Naive thymus-derived CD8-positive, alpha-beta T cell (primary cell): ENCODE measurements at regions not wholly inside any gene's neighbourhood (a gene's known extent, or its start where the extent isn't known, plus 50 kb on each side); places are given as distances from the start of the nearest gene placed in this dataset.
"Not testable (repeated sequence)": the region's sequence is repeated elsewhere in the genome, so short reads cannot be mapped to it uniquely, and the experiment has no call there.

Source experiments
- ATAC-seq, 2 donors: fragments of 150-1000 bp; cut with Tn5 transposase in 1 of 2; sonication (Bioruptor Pico), chemical (Tn5 transposase) in 1 of 2; 1 replicate in 1 of 2; 2 replicates in 1 of 2; pipeline ENCODE4 v1.10.0; 2021; ENCODE audit warnings: mild to moderate bottlenecking in 2 of 2, moderate library complexity in 2 of 2
- POLR2A ChIA-PET: fragments of 350-600 bp; sonication (Branson Sonifier 250); formaldehyde crosslinking; loops from one replicate; lab custom pipeline; 2021; ENCODE audit warnings: antibody characterized with exemption; lab: Charles Lee
- DNase-seq, 10 donors: peaks; one replicate each; pipeline versions ENCODE4 v3.0.0 to v3.0.0-alpha.2; 2020 to 2022
- H3K27ac Mint-ChIP-seq, 10 donors: one replicate each; pipeline ENCODE4 v1.8.0; 2020 to 2022; ENCODE audit warnings: mild to moderate bottlenecking in 10 of 10, mixed read lengths in 10 of 10, moderate library complexity in 4 of 10, inconsistent platforms in 1 of 10
- H3K27me3 Mint-ChIP-seq, 5 donors: one replicate each; pipeline ENCODE4 v1.8.0; 2021 to 2022; ENCODE audit warnings: mixed read lengths in 5 of 5
- H3K36me3 Mint-ChIP-seq, 3 donors: one replicate each; pipeline ENCODE4 v1.8.0; 2020 to 2022; ENCODE audit warnings: mixed read lengths in 3 of 3, mild to moderate bottlenecking in 2 of 3, inconsistent platforms in 1 of 3
- H3K4me1 Mint-ChIP-seq, 4 donors: one replicate each; pipeline ENCODE4 v1.8.0; 2021 to 2022; ENCODE audit warnings: mixed read lengths in 4 of 4
- H3K4me3 Mint-ChIP-seq, 10 donors: one replicate each; pipeline ENCODE4 v1.8.0; 2020 to 2022; ENCODE audit warnings: mild to moderate bottlenecking in 10 of 10, mixed read lengths in 10 of 10, moderate library complexity in 6 of 10, inconsistent platforms in 1 of 10
- H3K9me3 Mint-ChIP-seq, 9 donors: one replicate each; pipeline ENCODE4 v1.8.0; 2020 to 2022; ENCODE audit warnings: mixed read lengths in 9 of 9, mild to moderate bottlenecking in 3 of 9, inconsistent platforms in 1 of 9, moderate library complexity in 1 of 9

- Mint-ChIP-seq H3K4me3 (no peak overlapping the region), H3K9me3 (peaks cover 0 to 7% (median 4%) of the 10 kb centered on the region in 9 donors), H3K27ac (no peak overlapping the region), H3K27me3 (peaks cover under 1 to 10% (median 3%) of the 10 kb centered on the region in 5 donors), H3K4me1 (no peaks in the 10 kb centered on the region), H3K36me3 (peaks cover 0 to 5% (median under 1%) of the 10 kb centered on the region in 3 donors)
- ATAC-seq = no peak
- POLR2A ChIA-PET = no interaction called here
- DNase-seq = no peak
These were observed 161.1 kb downstream of the CCDC71L start for GRCh38 chr7:106499897-106500296.

- Mint-ChIP-seq H3K9me3 (peaks cover 0 to 12% (median 6%) of the 10 kb centered on the region in 9 donors), H3K27me3 (peaks cover 1 to 20% (median 9%) of the 10 kb centered on the region in 5 donors)
- H3K4me3 Mint-ChIP-seq, ATAC-seq, H3K36me3 Mint-ChIP-seq, DNase-seq, POLR2A ChIA-PET, H3K27ac Mint-ChIP-seq, H3K4me1 Mint-ChIP-seq: not testable (repeated sequence)
These were observed 163.0 kb downstream of the CCDC71L start for GRCh38 chr7:106498005-106498404.

- Mint-ChIP-seq H3K27ac (no peak overlapping the region), H3K4me3 (no peak overlapping the region), H3K9me3 (peaks cover 2 to 20% (median 8%) of the 10 kb centered on the region in 9 donors), H3K36me3 (peaks cover 0 to 15% (median 1%) of the 10 kb centered on the region in 3 donors), H3K27me3 (peaks cover 6 to 48% (median 16%) of the 10 kb centered on the region in 5 donors), H3K4me1 (no peaks in the 10 kb centered on the region)
- ATAC-seq (no peak), DNase-seq (no peak)
- POLR2A ChIA-PET = no interaction called here
These were observed 167.8 kb downstream of the CCDC71L start for GRCh38 chr7:106493041-106493731.

- POLR2A ChIA-PET = no interaction called here
- no peaks in the 10 kb centered on the region for H3K4me1 Mint-ChIP-seq
- H3K36me3 Mint-ChIP-seq = peaks cover 0 to 10% (median 0%) of the 10 kb centered on the region in 3 donors
- H3K27me3 Mint-ChIP-seq = peaks cover 5 to 30% (median 11%) of the 10 kb centered on the region in 5 donors
- ATAC-seq = no peak
- H3K4me3 Mint-ChIP-seq = no peak overlapping the region
- H3K27ac Mint-ChIP-seq = no peak overlapping the region
- H3K9me3 Mint-ChIP-seq = peaks cover 0 to 9% (median 2%) of the 10 kb centered on the region in 9 donors
- no peak for DNase-seq
These were observed 172.5 kb downstream of the CCDC71L start for GRCh38 chr7:106488465-106488864.

- POLR2A ChIA-PET = no interaction called here
- Mint-ChIP-seq H3K27ac (no peak overlapping the region), H3K27me3 (peaks cover 6 to 35% (median 13%) of the 10 kb centered on the region in 5 donors), H3K9me3 (peaks cover 0 to 9% (median 2%) of the 10 kb centered on the region in 9 donors), H3K4me3 (no peak overlapping the region), H3K4me1 (no peaks in the 10 kb centered on the region), H3K36me3 (peaks cover 0 to 10% (median 0%) of the 10 kb centered on the region in 3 donors)
- DNase-seq (no peak), ATAC-seq (no peak)
These were observed 173.1 kb downstream of the CCDC71L start for GRCh38 chr7:106487892-106488291.

- Mint-ChIP-seq H3K36me3 (peaks cover 0 to 10% (median 0%) of the 10 kb centered on the region in 3 donors), H3K9me3 (peaks cover 0 to 9% (median 0%) of the 10 kb centered on the region in 9 donors), H3K4me3 (no peak overlapping the region), H3K27me3 (peaks cover 7 to 42% (median 16%) of the 10 kb centered on the region in 5 donors), H3K4me1 (no peaks in the 10 kb centered on the region), H3K27ac (no peak overlapping the region)
- ATAC-seq = no peak
- no peak for DNase-seq
- POLR2A ChIA-PET = no interaction called here
These were observed 174.6 kb downstream of the CCDC71L start for GRCh38 chr7:106486331-106486730.

GRCh38 chr7:106485919-106486318 lies 175.0 kb downstream of the CCDC71L start:
- Mint-ChIP-seq H3K27ac (no peak overlapping the region), H3K9me3 (peaks cover 0 to 9% (median 0%) of the 10 kb centered on the region in 9 donors), H3K4me1 (no peaks in the 10 kb centered on the region), H3K4me3 (no peak overlapping the region), H3K36me3 (peaks cover 0 to 10% (median 0%) of the 10 kb centered on the region in 3 donors), H3K27me3 (peaks cover 7 to 42% (median 16%) of the 10 kb centered on the region in 5 donors)
- no peak for ATAC-seq
- no peak for DNase-seq
- POLR2A ChIA-PET = no interaction called here

- POLR2A ChIA-PET = no interaction called here
- peaks cover 5 to 40% (median 16%) of the 10 kb centered on the region in 5 donors for H3K27me3 Mint-ChIP-seq
- peaks cover 0 to 4% (median 0%) of the 10 kb centered on the region in 9 donors for H3K9me3 Mint-ChIP-seq
- H3K4me3 Mint-ChIP-seq = no peak overlapping the region
- ATAC-seq = no peak
- no peaks in the 10 kb centered on the region for H3K4me1 Mint-ChIP-seq
- H3K36me3 Mint-ChIP-seq = peaks cover 0 to 5% (median 0%) of the 10 kb centered on the region in 3 donors
- no peak for DNase-seq
- H3K27ac Mint-ChIP-seq = no peak overlapping the region
These were observed 175.9 kb downstream of the CCDC71L start for GRCh38 chr7:106485031-106485551.

- no peaks in the 10 kb centered on the region for H3K9me3 Mint-ChIP-seq
These were observed 176.4 kb downstream of the CCDC71L start for GRCh38 chr7:106484562-106484961.

GRCh38 chr7:106482091-106482490 lies 178.9 kb downstream of the CCDC71L start:
- ATAC-seq = no peak
- POLR2A ChIA-PET = no interaction called here

More at GRCh38 chr7:106484562-106484961, 176.4 kb downstream of the CCDC71L start:
- Mint-ChIP-seq H3K27me3 (peaks cover 5 to 40% (median 15%) of the 10 kb centered on the region in 5 donors), H3K4me1 (no peaks in the 10 kb centered on the region), H3K36me3 (no peaks in the 10 kb centered on the region), H3K27ac (no peak overlapping the region), H3K4me3 (no peak overlapping the region)
- ATAC-seq (no peak), DNase-seq (no peak)
- POLR2A ChIA-PET = no interaction called here

GRCh38 chr7:106480616-106481031 lies 180.3 kb downstream of the CCDC71L start:
- H3K4me3 Mint-ChIP-seq = no peak overlapping the region
- ATAC-seq = no peak
- POLR2A ChIA-PET = no interaction called here
- no peaks in the 10 kb centered on the region for H3K36me3 Mint-ChIP-seq
- H3K9me3 Mint-ChIP-seq = no peaks in the 10 kb centered on the region
- H3K27ac Mint-ChIP-seq = no peak overlapping the region
- no peaks in the 10 kb centered on the region for H3K4me1 Mint-ChIP-seq
- DNase-seq = no peak
- H3K27me3 Mint-ChIP-seq = peaks cover 0 to 28% (median 12%) of the 10 kb centered on the region in 5 donors

More at GRCh38 chr7:106482091-106482490, 178.9 kb downstream of the CCDC71L start:
- Mint-ChIP-seq H3K4me1 (no peaks in the 10 kb centered on the region), H3K36me3 (no peaks in the 10 kb centered on the region), H3K4me3 (no peak overlapping the region), H3K9me3 (no peaks in the 10 kb centered on the region), H3K27ac (no peak overlapping the region), H3K27me3 (peaks cover 1 to 28% (median 11%) of the 10 kb centered on the region in 5 donors)
- DNase-seq = no peak

GRCh38 chr7:106480161-106480579 lies 180.8 kb downstream of the CCDC71L start:
- H3K36me3 Mint-ChIP-seq = no peaks in the 10 kb centered on the region
- no peak overlapping the region for H3K4me3 Mint-ChIP-seq
- H3K27ac Mint-ChIP-seq = no peak overlapping the region
- ATAC-seq = no peak
- no peak for DNase-seq
- no peaks in the 10 kb centered on the region for H3K4me1 Mint-ChIP-seq
- POLR2A ChIA-PET = no interaction called here
- peaks cover 0 to 28% (median 15%) of the 10 kb centered on the region in 5 donors for H3K27me3 Mint-ChIP-seq
- H3K9me3 Mint-ChIP-seq = no peaks in the 10 kb centered on the region

- H3K4me3 Mint-ChIP-seq = no peak overlapping the region
- DNase-seq = no peak
- peaks cover 0 to 16% (median 13%) of the 10 kb centered on the region in 5 donors for H3K27me3 Mint-ChIP-seq
These were observed 184.2 kb downstream of the CCDC71L start for GRCh38 chr7:106476751-106477150.

More at GRCh38 chr7:106476751-106477150, 184.2 kb downstream of the CCDC71L start:
- H3K36me3 Mint-ChIP-seq = no peaks in the 10 kb centered on the region
- H3K9me3 Mint-ChIP-seq = no peaks in the 10 kb centered on the region
- H3K4me1 Mint-ChIP-seq = no peaks in the 10 kb centered on the region
- H3K27ac Mint-ChIP-seq = no peak overlapping the region
- no peak for ATAC-seq
- POLR2A ChIA-PET = no interaction called here
